AG04450 (cell line): ENCODE measurements at regions not wholly inside any gene's neighbourhood (a gene's known extent, or its start where the extent isn't known, plus 50 kb on each side); places are given as distances from the start of the nearest gene placed in this dataset.

Source experiments
- CTCF ChIA-PET: fragments of 300-600, 350-600 bp; formaldehyde crosslinking; extraction: SDS; loops from one replicate; lab custom pipeline; 2022; ENCODE audit warnings: antibody characterized with exemption, inconsistent platforms; lab: Charles Lee
- POLR2A ChIA-PET: fragments of 350-600 bp; formaldehyde crosslinking; extraction: SDS; loops from one replicate; lab custom pipeline; 2021; ENCODE audit warnings: antibody characterized with exemption, inconsistent platforms; lab: Yijun Ruan, JAX
- DNase-seq: peaks from one replicate; pipeline ENCODE4 v3.0.0-alpha.2; 2011; ENCODE audit warnings: low read depth, low spot score
- H3K27ac ChIP-seq: one replicate; pipeline ENCODE4 v1.5.1; 2012; ENCODE audit warnings: low read depth, low read length, control low read depth
- H3K27me3 ChIP-seq: one replicate; pipeline ENCODE4 v1.6.0; 2012; ENCODE audit warnings: low read length; ENCODE audit not compliant: control insufficient read depth, insufficient read depth
- H3K4me3 ChIP-seq: 2 replicates; pipeline ENCODE4 v1.5.1; 2011; ENCODE audit warnings: mild to moderate bottlenecking, low read depth, low read length, control low read depth
- H3K9me3 ChIP-seq: 2 replicates; pipeline ENCODE4 v1.5.1; 2012; ENCODE audit warnings: low read length; ENCODE audit not compliant: control insufficient read depth, insufficient read depth
- TF ChIP-seq, protein P1 (sequence below): IDR thresholded peaks from 2 replicates; pipeline ENCODE4 v1.5.1; 2011; ENCODE audit warnings: low read depth, low read length, control low read depth, inconsistent platforms

DNA sequence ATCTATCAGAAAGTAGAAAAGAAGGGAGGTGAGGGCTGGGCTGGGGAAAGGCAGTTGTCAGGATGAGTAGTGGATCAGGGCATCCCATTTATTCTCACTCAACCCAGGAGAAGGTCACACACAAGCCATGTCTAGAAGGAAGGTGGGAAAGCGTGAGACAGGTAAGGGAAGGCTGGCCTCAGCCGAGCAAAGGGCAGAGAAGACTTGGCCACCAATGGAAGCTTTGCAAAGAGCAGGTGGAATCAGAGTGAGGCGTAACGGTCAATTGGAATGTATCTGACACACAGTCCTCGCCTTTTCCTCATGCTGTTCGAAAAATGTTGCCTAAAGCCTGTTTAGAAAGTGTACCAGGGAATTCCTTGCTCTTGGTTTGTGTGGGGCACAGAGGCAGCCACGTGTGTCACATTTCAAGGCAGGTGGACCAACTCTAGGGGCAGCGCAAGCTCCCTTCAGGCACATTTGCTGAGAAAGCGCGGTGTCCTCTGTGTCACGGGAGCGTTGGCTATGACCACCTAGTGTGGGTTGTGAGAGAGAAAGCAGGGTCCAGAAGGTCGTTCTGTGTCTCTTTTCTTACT lies 118.8 kb upstream of the SPATA13 start:
- H3K27ac ChIP-seq, result no peak overlapping the region
- H3K4me3 ChIP-seq, result no peak overlapping the region
- CTCF ChIA-PET, result interaction anchor here (1.3 to 3.7 kb wide), 2 partner anchors 12 to 187 kb away, joined by 5 to 15 read pairs; no protein-coding TSS in a partner anchor
- POLR2A ChIA-PET, result no interaction called here
- peaks cover 4% of the 10 kb centered on the region; the same call in 1 of the 2 replicates for H3K9me3 ChIP-seq
- no peak for DNase-seq
- H3K27me3 ChIP-seq, result no peaks in the 10 kb centered on the region
- TF ChIP-seq, protein P1, sequence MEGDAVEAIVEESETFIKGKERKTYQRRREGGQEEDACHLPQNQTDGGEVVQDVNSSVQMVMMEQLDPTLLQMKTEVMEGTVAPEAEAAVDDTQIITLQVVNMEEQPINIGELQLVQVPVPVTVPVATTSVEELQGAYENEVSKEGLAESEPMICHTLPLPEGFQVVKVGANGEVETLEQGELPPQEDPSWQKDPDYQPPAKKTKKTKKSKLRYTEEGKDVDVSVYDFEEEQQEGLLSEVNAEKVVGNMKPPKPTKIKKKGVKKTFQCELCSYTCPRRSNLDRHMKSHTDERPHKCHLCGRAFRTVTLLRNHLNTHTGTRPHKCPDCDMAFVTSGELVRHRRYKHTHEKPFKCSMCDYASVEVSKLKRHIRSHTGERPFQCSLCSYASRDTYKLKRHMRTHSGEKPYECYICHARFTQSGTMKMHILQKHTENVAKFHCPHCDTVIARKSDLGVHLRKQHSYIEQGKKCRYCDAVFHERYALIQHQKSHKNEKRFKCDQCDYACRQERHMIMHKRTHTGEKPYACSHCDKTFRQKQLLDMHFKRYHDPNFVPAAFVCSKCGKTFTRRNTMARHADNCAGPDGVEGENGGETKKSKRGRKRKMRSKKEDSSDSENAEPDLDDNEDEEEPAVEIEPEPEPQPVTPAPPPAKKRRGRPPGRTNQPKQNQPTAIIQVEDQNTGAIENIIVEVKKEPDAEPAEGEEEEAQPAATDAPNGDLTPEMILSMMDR, result no peak

DNA sequence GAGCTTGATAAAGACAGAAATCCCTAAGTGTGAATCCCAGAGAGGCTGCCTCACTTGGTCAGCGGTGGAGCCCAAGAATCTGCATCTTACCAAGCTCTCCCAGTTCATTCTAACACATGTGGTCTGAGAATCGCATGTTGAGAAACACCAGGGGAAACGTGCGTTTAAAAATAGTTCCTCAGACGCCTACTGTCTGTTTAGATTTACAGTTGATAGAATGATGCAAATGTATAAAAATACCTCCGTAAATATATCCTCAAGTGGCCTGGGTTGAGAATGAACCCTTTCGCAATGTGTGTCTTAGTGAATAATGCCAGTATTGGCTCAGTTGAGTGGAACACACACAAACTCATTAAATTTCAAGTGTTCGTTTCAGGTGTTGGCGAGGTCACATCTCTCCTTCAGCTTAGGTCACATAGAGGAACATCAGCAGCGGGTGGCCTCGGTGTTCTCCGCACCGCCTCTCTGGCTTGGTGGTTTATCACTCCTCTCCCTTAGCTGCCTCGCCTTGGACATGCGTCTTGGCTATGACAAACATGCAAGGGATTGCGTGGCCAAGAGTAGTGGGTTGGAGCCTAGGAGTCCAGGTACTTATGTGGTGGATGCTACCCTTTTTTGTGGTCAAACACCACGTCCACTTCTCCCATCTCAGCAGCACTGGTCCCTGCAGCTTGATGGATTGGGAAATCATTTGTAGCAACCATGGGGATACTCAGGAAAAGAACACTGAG lies 117.6 kb upstream of the SPATA13 start:
- ChIA-PET POLR2A (no interaction called here), CTCF (interaction anchor here (3.7 kb wide), 1 partner anchor 11 kb away, joined by 15 read pairs; no protein-coding TSS in a partner anchor)
- no peak overlapping the region for H3K27ac ChIP-seq
- H3K27me3 ChIP-seq, result no peaks in the 10 kb centered on the region
- no peak for DNase-seq
- no peak overlapping the region for H3K4me3 ChIP-seq
- TF ChIP-seq, protein P1, result no peak
- peaks cover 10% of the 10 kb centered on the region; the same call in 1 of the 2 replicates for H3K9me3 ChIP-seq

DNA sequence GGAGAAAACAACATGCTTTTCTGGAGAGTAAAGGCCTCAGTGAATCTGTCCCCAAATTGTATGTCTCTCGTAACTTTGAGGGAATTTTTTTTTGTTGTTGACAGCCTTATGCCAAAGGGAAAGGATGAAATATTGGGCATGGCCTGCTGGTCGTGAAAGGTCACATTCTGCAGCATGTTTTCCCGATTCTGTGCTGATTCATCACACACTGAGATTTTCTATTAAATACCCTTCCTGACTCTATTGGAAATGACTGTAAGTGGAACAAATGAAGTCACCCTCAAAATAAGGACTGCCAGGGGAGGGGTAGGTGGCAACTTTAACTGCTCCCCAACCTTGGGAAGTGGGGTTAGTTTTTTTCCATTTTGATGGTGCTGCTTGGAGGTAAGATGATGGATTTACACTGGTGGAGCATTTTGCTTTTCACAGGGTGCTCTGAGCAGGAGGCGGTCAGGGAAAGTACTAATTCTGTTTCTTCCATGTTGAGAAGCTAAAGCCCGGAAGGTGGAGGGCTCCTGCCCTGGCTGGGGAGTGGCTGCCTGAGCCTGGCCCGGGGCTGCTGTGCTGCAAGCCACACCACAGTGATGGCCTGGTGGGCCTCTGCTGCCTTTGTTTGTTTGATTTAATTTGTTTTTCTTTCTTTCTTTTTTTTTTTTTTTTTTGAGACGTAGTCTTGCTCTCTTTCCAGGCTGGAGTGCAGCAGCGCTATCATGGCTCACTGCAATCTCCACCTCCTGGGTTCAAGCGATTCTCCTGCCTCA lies 116.8 kb upstream of the SPATA13 start:
- no peak for DNase-seq
- POLR2A ChIA-PET, result no interaction called here
- Histone ChIP-seq H3K4me3 (no peak overlapping the region), H3K27ac (no peak overlapping the region), H3K27me3 (no peaks in the 10 kb centered on the region), H3K9me3 (peaks cover 10% of the 10 kb centered on the region; the same call in 1 of the 2 replicates)
- TF ChIP-seq, protein P1, result no peak
- CTCF ChIA-PET, result interaction anchor here (3.7 kb wide), 1 partner anchor 10 kb away, joined by 15 read pairs; no protein-coding TSS in a partner anchor

DNA sequence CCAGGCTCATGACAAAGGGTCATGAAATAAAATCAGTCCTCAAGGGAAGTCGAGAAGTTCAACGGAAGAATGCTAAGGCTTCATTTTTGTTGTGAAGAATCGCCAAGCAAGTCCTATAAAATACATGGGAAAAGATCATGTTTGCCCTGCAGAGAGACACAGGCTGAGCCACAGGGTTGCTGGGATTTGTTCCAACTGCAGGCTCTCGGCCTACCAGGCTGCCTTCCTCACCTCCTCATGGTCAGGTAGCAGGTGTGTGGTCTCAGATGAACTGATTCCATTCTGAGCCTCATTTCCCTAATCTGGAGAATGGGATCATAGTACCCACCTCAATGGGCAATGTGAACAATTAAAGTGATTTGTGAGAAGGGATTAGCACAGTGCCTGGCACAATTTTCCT lies 114.9 kb upstream of the SPATA13 start:
- Histone ChIP-seq H3K27me3 (no peaks in the 10 kb centered on the region), H3K27ac (no peak overlapping the region), H3K9me3 (peaks cover 13% of the 10 kb centered on the region; the same call in 1 of the 2 replicates), H3K4me3 (no peak overlapping the region)
- ChIA-PET CTCF (interaction anchor here (1.5 kb wide), 1 partner anchor 175 kb away, joined by 4 read pairs; no protein-coding TSS in a partner anchor), POLR2A (no interaction called here)
- TF ChIP-seq, protein P1, result no peak
- DNase-seq, result no peak
